ENCODE measurements at regions not wholly inside any gene's neighbourhood (a gene's known extent, or its start where the extent isn't known, plus 50 kb on each side); places are given as distances from the start of the nearest gene placed in this dataset.

DNA sequence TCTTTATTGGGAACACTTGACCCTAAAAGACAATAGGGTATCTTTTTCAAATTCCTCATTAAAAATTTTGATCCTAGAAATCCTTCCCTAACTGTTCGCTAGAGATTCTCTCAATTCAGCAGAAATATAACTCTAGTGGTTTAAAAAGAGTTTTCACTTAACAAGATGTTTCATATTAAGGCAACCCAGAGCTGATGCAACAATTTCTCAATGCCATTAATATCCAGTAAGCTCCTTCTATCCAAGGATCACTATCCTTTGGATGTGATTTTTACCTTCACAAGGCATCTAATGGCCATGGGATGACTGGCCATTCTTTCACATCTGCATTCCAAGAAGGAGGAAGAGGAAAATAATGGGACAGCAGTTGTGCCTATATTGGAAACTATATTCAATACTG is 183.4 kb downstream of the ANKRD50 start:
- DNase-seq (ENCODE audit: low read depth in 2 of 2), result no peak

DNA sequence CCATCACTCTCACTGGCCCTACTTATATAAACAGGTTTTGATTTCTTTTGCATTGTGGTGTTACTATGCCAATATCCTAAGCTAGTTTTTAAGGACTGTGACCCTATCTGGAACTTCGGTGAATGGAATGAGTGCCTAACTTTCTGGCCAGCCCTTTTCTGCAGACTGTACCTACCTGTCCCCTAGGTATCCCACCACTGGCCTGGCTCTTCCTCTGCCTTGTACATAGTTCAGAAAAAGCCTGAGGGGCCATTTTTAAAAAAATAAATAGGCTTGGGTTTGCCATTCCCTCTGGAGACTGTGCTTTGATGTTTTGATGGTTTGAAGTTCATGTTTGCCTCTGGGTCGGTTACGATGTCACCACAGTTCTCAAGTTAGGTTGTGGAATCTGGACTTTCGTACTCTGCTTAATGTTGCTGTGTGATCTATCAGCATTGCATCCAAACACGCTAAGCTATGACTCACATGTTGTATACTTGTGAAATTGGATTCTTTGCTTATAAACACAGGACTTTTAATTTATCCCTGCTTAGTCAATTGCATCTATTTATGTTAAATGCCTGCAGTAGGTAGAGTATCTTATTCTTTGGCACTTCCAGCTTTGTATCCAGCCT is 182.0 kb downstream of the ANKRD50 start:
- DNase-seq (ENCODE audit: low read depth in 2 of 2), result no peak

DNA sequence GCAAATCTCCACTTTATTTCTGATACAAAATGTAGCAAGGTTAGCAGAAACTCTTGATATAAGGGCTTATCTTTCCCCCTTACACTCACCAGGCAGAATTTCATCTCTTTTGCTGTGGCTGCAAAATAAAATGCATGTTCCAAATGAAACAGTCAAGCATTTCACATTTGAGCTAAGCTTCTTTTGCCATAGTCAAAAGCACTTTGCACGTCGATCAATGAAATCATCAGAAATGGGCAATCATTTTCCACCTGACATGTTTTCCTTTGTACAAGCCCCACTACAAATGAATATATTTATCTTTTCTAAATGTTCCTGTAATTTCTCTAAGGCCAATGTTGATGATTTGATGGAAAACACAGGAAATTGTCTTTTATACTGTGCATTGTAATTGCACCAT is 178.4 kb downstream of the ANKRD50 start:
- no peak for DNase-seq (ENCODE audit: low read depth in 2 of 2)

DNA sequence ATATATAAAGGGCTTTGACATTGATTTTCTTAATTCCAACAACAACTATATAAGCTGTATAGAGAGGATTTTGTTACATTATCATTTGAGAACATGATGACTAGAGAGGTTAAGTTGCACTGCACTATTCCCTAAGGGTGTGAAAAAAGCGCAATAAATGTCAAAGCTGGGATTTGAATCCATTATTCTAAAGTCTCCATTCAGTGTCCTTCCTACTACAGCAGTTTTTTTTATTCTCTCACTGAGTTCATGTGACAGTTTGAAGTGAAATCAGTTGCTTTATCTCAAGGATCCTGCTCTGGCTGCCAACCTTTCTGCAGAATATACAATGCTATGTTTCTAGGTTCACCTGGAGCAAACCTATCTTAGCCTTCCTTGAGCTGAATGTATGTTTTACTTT is 177.5 kb downstream of the ANKRD50 start:
- DNase-seq (ENCODE audit: low read depth in 2 of 2), result no peak

DNA sequence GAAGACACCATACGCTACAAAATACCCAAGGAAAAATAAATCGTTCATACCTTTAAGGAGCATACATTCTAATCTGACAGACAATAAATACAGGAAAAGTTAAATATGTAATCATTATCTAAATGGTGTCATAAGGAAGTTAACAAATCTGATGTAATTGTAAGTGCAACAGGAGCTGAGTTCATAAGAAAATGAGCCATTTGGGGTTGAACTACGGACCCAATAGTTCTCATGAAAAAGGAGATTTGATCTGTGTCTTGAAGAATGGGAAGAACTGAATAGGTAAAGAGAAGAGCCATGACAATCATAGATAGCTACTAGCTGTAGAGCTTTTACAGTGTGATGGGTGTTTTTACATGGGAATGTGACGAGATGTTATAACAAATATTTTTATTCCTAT is 175.6 kb downstream of the ANKRD50 start:
- no peak for DNase-seq (ENCODE audit: low read depth in 2 of 2)

DNA sequence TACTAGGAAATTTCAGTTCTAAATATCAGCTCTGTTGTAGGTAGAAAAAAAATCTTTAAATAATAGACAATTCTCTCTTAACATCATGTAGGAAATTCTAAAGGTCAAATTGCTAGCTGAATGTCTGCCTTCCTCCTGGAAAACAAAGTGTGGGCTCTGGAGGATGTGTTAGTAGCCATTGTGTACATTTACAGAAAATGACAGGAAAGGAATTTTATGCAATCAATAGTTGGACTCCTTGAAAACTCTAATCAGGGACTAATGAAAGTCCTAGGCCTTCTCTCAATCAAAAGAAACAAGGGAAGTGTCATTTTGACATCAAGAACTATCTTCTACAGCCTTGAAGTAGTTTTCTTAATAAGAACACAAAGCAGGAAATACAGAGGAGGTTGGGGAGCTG is 174.6 kb downstream of the ANKRD50 start:
- DNase-seq (ENCODE audit: low read depth in 2 of 2), result no peak

DNA sequence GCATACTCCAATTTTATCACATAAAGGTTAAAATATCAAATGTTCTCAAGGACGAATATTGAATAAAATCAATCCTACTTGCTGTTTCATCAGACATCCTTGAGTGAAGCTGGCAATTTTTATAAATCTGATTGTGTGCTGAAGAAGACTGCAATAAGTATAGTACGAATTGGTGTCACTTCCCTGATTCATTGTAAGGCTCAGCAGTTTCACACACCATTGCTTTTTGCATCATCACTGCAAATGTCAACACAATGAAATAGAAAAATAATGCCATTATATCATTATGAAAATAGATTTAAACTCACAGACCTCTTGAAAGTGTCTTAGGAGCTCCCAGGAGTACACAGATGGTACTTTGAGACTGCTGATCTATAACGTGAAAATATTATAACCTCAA is 172.5 kb downstream of the ANKRD50 start:
- no peak for DNase-seq (ENCODE audit: low read depth in 2 of 2)

DNA sequence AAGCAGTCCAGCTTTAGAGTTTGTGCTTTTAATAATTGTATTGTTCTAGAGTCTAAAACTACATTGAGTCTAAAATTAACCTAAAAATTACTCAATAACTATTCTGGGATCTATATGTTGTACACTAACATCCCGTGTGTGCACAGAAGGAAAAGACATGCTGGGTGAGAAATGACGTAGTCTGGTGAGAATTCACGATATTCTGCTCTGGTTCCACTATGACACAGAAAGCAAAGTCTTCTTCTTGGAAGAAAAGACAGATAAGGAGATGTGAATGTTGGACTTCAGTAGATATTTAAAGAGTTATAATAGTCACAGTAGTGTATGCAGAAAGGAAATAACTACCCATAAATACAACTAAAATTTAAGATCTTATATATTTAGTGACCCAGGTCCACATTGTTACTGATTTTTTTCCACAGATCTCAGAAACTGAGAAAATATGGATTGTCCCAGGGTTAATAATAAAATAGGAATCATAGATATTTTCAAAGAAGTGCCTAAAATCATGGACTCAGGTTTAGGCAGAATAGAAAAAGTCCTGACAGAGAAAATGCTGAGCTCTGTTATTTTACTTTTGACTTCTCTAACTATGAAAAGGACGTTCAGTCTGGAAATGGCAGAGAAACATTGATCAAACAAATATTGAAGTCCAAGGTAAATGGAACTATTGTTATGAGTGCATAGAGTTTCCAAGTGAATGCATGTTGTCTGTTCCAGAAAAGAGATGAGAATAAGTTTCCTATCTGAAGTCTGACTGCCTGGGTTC is 170.7 kb downstream of the ANKRD50 start:
- no peak for DNase-seq (ENCODE audit: low read depth in 2 of 2)

DNA sequence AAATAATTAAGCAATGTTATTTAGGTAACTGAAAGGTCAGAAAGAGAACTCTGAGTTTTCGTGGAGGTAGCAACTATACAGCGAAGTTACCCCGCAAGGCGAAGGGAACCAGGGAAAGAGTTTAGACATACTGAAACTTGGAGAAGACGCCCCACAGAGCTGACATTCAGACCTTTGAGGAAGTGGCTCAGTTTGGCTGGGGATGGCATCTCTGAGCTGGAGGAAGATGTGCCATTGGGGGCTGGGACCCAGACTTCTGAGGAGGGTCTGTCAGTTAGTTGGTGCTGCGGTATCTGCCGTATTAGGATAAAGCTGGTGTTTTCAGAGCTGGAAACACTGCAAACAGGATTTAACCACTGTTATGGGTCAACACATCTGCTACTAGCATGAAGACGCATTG is 156.6 kb downstream of the ANKRD50 start:
- no peak for DNase-seq (ENCODE audit: low read depth in 2 of 2)

DNA sequence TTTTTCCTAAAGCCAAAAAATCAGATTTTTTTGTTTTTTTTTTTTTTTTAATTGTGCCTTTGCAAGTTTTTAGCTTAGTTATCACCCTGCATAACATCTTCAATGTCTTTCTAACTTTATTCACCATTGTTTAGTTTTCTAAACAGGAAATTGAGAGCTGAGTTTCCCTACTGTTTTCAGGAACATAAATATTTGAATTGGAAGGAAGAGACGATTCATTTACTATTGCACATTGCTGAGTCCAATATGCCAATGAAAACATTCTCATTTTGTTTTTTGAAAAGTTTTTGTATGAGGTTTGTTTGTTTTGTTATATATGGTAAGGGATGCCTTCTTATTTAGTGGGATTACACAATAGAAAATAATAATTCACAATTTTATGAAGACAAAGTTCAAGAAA is 148.4 kb downstream of the ANKRD50 start:
- DNase-seq (ENCODE audit: low read depth in 2 of 2), result no peak

DNA sequence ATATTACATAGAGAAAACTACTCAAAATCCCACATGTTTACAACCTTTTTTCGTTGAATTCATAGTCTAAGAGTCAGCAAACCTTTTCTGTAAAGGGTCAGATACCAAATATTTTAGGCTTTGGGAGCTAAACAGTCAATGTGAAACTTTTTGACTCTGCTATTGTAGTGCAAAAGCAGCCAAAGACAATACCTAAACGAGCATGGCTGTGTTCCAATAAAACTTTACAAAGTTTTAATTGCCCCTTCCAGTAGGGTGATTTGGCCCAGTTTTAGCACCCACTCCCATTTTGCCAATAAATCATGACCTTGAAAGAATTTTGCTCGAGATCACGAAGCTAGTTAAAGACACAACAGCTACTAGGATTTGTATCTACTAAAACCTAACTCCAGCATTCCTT is 147.2 kb downstream of the ANKRD50 start:
- no peak for DNase-seq (ENCODE audit: low read depth in 2 of 2)

DNA sequence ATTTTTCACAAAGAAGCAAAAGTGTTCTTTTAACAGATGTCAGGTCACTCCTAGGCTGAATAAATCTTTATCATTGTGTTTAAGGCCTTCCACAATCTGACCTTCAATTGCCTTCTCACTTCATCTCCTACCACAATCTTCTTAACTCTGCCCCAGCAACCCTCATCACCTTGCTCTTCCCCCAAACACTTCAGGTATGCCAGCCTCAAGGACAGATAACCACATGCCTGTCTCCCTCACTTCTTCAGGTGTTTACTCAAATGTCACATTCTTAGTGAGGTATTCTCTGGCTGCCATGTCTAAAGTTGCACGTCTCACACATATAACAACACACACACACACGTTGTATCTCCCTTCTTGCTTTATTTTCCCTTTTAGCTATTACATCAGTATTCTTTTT is 146.5 kb downstream of the ANKRD50 start:
- DNase-seq (ENCODE audit: low read depth in 2 of 2), result no peak

DNA sequence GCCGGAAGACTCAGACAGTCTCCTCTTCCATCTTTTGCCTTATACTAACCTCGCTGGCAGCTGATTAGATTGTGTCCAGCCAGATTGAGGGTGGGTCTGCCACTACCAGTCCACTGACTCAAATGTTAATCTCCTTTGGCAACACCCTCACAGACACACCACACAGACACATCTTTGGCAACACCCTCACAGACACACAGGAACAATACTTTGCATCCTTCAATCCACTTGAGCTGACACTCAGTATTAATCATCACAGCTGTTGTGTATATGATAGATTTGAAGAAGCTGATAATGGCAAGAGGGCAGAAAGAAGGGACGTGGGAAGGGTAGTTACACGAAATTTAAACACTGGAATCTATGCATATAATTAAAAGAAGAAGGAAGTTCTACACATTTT is 139.5 kb downstream of the ANKRD50 start:
- DNase-seq (ENCODE audit: low read depth in 2 of 2), result no peak

DNA sequence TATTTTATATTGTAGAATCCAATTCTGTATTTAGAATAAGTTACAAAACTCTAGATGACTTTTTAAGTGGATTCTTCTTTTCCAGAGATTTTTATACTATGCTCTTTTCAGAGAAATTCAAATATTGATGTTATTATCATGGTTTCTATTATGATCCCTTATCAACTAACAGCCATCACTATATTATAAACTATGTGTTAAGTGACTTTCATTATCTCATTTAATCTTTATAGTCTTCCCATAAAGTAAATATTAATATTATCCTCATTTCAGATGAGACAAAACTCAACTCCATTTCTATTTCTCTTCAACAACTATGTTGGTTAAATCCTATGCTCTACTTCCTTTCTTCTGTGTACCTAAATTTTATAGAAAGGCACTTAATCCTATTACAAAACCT is 132.6 kb downstream of the ANKRD50 start:
- no peak for DNase-seq (ENCODE audit: low read depth in 2 of 2)

DNA sequence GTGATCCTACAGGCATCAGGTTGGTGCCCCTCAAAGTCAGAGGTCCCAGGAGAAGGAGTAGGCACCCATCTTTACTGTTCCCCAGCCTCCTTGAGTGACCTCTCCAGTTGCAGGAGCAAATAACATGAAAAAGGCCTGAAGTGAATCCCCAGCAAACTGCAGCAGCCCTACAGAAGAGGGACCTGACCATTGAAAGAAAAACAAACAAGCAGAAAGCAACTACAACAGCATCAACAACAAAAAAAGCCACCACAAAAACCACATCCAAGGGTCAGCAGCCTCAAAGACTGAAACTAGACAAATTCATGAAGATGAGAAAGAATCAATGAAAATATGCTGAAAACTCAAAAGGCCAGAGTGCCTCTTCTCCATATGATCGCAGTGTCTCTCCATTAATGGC is 128.7 kb downstream of the ANKRD50 start:
- DNase-seq (ENCODE audit: low read depth in 2 of 2), result no peak

DNA sequence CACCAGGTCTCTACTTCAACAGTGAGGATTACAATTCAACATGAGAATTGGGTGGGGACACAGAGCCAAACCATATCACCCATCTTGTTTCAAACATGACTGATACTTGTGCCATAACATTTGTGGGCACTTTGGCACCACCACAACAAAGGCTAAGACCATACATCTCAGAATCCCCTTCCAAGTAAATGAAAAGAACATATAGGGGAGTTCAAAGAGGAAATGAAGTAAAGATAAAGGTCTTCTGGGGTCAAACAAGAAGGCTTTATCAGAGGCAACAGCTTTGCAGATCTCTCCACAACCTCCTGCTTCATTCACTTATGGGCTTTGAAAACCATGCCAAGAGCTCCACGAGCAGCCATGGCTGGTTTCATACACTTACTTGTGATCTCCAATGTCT is 122.7 kb downstream of the ANKRD50 start:
- no peak for DNase-seq (ENCODE audit: low read depth in 2 of 2)

DNA sequence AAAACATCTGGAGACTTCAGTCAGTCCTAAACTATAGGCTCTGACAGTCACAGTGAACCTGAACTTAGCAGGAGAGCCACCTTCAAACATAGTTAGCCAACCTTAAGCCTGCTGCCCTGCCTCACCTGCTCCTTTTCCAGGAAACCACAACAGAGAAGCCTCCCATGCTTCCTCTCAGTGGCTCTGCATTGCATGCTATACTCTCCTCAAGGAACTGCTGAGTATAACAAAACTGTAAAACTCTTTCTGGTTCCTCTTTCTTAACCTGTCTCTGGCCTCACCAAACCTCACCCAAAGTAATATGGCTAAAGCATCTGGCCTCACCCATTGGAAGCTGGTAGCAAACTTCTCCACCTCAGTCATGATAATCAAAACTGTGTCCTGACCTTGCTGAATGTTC is 122.1 kb downstream of the ANKRD50 start:
- DNase-seq (ENCODE audit: low read depth in 2 of 2), result no peak

DNA sequence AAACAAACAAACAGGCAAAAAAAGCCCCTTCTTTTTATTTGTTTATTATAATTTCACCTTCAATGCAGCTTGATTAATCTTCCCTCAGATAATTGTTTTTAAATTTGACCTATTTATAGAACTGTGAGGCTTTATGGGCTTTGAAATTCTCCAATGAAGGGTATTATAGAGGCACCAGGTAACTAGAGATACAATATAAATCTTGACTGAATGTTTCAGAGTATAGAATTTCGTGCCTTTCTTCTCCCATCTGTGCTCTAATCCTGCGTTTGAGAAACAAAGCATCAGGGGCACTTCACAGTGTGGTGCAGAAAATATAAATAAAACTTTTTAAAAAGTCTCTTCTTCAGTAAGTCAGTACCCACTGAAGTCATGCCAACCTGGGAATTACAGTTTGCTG is 120.9 kb downstream of the ANKRD50 start:
- DNase-seq (ENCODE audit: low read depth in 2 of 2), result no peak

DNA sequence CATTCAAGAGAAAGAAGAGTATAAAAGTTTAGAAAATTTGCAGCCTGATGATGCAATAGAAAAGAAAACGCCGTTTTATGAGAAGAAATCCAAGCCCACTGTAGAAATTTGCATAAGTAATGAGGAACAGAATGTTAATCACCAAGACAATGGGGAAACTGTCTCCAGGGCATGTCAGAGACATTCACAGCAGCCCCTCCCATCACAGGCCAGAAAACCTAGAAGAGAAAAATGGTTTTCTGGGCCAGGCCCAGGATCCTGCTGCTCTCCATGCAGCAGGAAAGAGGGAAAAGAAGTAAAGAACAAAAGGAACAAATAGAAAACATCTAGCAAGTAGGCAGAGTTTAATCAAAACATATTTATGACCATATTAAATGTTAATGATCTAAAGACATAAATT is 119.0 kb downstream of the ANKRD50 start:
- no peak for DNase-seq (ENCODE audit: low read depth in 2 of 2)

DNA sequence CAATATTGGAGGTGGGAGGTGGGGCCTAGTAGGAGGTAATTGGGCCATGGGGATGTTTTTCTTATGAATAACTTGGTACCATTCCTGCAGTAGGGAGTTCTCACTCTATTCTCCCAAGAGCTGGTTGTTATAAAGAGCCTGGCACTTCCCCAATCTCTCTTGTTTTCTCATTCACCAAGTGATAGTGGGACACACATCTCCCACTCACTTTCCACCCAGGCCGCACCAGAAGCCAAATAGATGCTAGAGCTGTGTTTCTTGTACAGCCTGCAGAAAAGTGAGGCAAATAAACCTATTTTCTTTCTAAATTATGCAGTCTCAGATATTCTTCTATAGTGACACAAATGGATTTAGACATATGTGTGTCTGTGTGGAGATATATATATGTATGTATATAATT is 117.6 kb downstream of the ANKRD50 start:
- DNase-seq (ENCODE audit: low read depth in 2 of 2), result no peak

DNA sequence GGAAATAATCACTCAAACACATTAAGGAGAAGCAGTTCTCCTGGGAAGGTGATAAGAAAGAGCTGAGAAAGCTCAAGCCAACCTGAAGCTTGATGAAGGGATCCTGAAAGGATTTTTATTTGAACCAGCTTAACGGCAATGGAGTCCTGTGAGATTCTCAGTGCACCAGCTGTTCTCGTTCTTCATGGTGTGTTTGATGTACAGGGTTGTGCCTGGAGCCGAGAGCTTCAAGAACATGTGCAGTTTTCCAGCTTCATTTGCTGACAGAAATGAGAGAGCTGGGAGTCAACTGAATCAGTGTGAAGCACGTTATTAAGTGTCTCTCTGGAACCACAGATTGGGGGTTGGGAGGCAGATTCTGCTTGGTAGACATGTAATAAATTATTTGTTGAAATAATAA is 115.7 kb downstream of the ANKRD50 start:
- DNase-seq (ENCODE audit: low read depth in 2 of 2), result no peak

DNA sequence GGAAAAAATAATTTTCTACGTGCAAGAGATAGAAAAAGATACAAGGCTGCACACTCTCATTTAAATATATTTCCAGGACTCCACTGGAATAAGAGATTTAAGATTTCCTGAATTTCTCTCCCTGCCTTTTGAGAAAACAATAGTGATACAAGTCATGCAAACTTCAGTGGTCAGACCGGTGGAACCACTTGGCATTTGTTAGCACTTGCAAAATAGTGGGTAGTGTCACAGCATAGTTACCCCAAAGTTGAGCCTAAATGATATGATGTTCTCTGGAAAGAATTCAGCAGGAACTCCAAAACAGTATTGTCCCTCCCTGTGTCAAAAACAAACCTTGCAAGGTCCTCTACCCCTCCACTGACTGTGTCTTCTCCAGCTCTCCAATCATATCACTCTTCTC is 102.3 kb downstream of the ANKRD50 start:
- no peak for DNase-seq (ENCODE audit: low read depth in 2 of 2)

Data from stimulated activated CD4-positive, alpha-beta T cell treated with anti-CD3 and anti-CD28 coated beads, Interleukin-1b, Interleukin-23, amount 100 ng/mL, for 1 hour (primary cell).